ENCODE measurements at regions not wholly inside any gene's neighbourhood (a gene's known extent, or its start where the extent isn't known, plus 50 kb on each side); places are given as distances from the start of the nearest gene placed in this dataset.

GRCh38 chr1:186530109-186530508 is 69.2 kb upstream of the PDC start (continued):
- TF ChIP-seq ZNF462 (CRISPR knock-in tag; IDR thresholded peaks at IDR 0.05) (no peak), REST (IDR thresholded peaks at IDR 0.05; ENCODE audit: unreplicated experiment) (no peak), ZNF331 (CRISPR knock-in tag; IDR thresholded peaks at IDR 0.05; ENCODE audit: low read depth) (no peak)

GRCh38 chr1:186519982-186520381 is 59.1 kb upstream of the PDC start:
- H3K9me3 Mint-ChIP-seq: peaks cover 22% of the 10 kb centered on the region
- H2AFZ ChIP-seq: no peak overlapping the region
- H3K9me2 ChIP-seq (ENCODE audit: insufficient read depth): peaks cover 10% of the 10 kb centered on the region; the same call in 1 of the 2 replicates
- peaks cover 2% of the 10 kb centered on the region for H3K27me3 Mint-ChIP-seq (ENCODE audit: insufficient read depth, low read depth, poor library complexity)
- H3F3A ChIP-seq (replicated peaks; ENCODE audit: low read depth): no peaks in the 10 kb centered on the region
- no peak overlapping the region for H3K4me3 ChIP-seq
- no peaks in the 10 kb centered on the region for H3K27me3 ChIP-seq (ENCODE audit: insufficient read depth)
- H3K27ac ChIP-seq (ENCODE audit: low read depth): no peak overlapping the region
- DNase-seq (ENCODE audit: low spot score) (no peak), ATAC-seq (no peak)
- no peak overlapping the region for H3K27ac Mint-ChIP-seq
- no peak overlapping the region for H3K4me3 Mint-ChIP-seq
- H3K4me2 ChIP-seq: no peak overlapping the region
- no peaks in the 10 kb centered on the region for H3K36me3 ChIP-seq (ENCODE audit: insufficient read depth)
- peaks cover 11% of the 10 kb centered on the region; the same call in 2 of the 3 replicates for H3K36me3 Mint-ChIP-seq (ENCODE audit: low read depth)
- no peaks in the 10 kb centered on the region for H3K4me1 Mint-ChIP-seq
- H4K20me1 ChIP-seq (replicated peaks; ENCODE audit: insufficient read depth): no peaks in the 10 kb centered on the region
- H3K79me2 ChIP-seq (replicated peaks; ENCODE audit: insufficient read depth): no peaks in the 10 kb centered on the region
- no peaks in the 10 kb centered on the region for H3K4me1 ChIP-seq (ENCODE audit: insufficient read depth)
- TF ChIP-seq EZH2phosphoT487 (IDR thresholded peaks at IDR 0.05; ENCODE audit: unreplicated experiment) (no peak), NANOG (IDR thresholded peaks at IDR 0.05; ENCODE audit: borderline replicate concordance) (no peak), ZNF331 (CRISPR knock-in tag; IDR thresholded peaks at IDR 0.05; ENCODE audit: low read depth) (no peak), STAT1 (IDR thresholded peaks at IDR 0.05; ENCODE audit: unreplicated experiment) (no peak), EZH2 (IDR thresholded peaks at IDR 0.05; ENCODE audit: low read depth, unreplicated experiment) (no peak), POLR2AphosphoS5 (IDR thresholded peaks at IDR 0.05; ENCODE audit: low read depth) (no peak), CREB1 (CRISPR knock-in tag; IDR thresholded peaks at IDR 0.05; ENCODE audit: low read depth) (no peak), JUNB (IDR thresholded peaks at IDR 0.05; ENCODE audit: unreplicated experiment) (no peak)

All from GM23338 (cell line).